ENCODE measurements at regions not wholly inside any gene's neighbourhood (a gene's known extent, or its start where the extent isn't known, plus 50 kb on each side); places are given as distances from the start of the nearest gene placed in this dataset.
"Not testable (repeated sequence)": the region's sequence is repeated elsewhere in the genome, so short reads cannot be mapped to it uniquely, and the experiment has no call there.

DNA sequence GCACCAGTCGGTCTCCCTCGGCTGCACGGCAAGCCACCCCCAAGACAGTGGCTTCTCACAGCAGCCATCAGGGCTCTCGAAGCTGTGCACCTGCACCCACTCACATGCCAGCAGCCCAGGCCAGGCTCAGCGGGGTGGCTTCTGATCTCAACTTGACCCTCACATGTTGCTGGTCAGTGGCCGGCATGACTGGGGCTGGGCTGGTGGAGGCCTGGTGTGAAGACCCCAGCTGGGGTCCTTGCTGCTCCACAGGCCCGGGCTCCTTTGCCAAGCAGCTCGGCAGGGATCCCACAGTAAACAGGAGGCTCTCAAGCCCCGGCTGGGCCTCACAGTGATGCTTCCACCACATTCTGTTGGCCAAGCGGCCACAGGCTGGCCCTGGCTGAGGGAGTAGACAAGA lies 128.2 kb downstream of the BRD1 start:
- Histone ChIP-seq H3K4me1 (ENCODE audit: control insufficient read depth, insufficient read depth, low read length, poor library complexity, severe bottlenecking) (no peaks in the 10 kb centered on the region), H3K9me3 (ENCODE audit: control insufficient read depth, low read length) (peaks cover 7% of the 10 kb centered on the region), H3K27ac (ENCODE audit: insufficient read depth, low read length, poor library complexity, severe bottlenecking) (no peak overlapping the region), H3K36me3 (ENCODE audit: control insufficient read depth, insufficient read depth, low read length) (no peaks in the 10 kb centered on the region), H3K27me3 (replicated peaks; ENCODE audit: control insufficient read depth, insufficient read depth, low read length, poor library complexity, severe bottlenecking) (peaks cover 12% of the 10 kb centered on the region), H3K4me3 (ENCODE audit: insufficient read depth, low read depth, low read length, poor library complexity, severe bottlenecking) (no peak overlapping the region)
- no peak for DNase-seq

DNA sequence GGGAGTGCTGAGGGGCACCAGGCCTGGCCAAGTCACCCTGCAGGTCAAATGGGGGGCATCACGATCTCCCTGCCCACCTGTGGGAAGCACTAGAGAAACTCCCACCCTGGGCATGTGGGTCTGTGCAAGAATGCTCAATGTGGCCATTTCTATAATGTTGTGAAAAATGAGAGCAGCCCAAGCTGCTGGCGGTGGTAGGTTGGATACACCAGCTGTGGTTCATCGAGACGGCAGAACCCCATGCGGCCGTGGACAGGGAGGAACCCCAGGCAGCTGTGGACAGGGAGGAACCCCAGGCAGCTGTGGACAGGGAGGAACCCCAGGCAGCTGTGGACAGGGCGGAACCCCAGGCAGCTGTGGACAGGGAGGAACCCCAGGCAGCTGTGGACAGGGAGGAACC lies 129.1 kb downstream of the BRD1 start:
- H3K4me1 ChIP-seq (ENCODE audit: control insufficient read depth, insufficient read depth, low read length, poor library complexity, severe bottlenecking); H3K4me3 ChIP-seq (ENCODE audit: insufficient read depth, low read depth, low read length, poor library complexity, severe bottlenecking); H3K27me3 ChIP-seq (replicated peaks; ENCODE audit: control insufficient read depth, insufficient read depth, low read length, poor library complexity, severe bottlenecking); H3K27ac ChIP-seq (ENCODE audit: insufficient read depth, low read length, poor library complexity, severe bottlenecking); H3K36me3 ChIP-seq (ENCODE audit: control insufficient read depth, insufficient read depth, low read length); DNase-seq; H3K9me3 ChIP-seq (ENCODE audit: control insufficient read depth, low read length): not testable (repeated sequence)

DNA sequence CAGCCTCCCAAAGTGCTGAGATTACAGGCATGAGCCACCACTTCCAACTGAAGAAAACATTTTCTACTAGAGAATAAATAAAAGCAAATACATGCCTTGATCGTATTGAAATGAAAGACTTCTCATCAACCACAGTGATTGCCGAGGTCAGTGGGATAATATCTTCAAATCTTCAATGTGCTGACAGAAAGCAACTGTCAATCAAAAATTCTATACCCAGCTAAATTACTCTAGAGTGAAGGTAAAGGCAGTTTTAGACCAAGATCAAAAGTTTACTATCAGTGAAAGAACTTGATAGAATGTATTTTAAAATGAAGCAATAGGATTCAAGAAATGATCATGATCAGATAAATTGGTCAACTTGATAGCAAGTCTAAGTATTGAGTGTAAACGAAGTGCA lies 130.6 kb downstream of the BRD1 start:
- no peaks in the 10 kb centered on the region for H3K27me3 ChIP-seq (replicated peaks; ENCODE audit: control insufficient read depth, insufficient read depth, low read length, poor library complexity, severe bottlenecking)
- H3K27ac ChIP-seq (ENCODE audit: insufficient read depth, low read length, poor library complexity, severe bottlenecking): no peak overlapping the region
- H3K4me3 ChIP-seq (ENCODE audit: insufficient read depth, low read depth, low read length, poor library complexity, severe bottlenecking): no peak overlapping the region
- no peaks in the 10 kb centered on the region for H3K4me1 ChIP-seq (ENCODE audit: control insufficient read depth, insufficient read depth, low read length, poor library complexity, severe bottlenecking)
- H3K36me3 ChIP-seq (ENCODE audit: control insufficient read depth, insufficient read depth, low read length): no peaks in the 10 kb centered on the region
- DNase-seq: no peak
- peaks cover 6% of the 10 kb centered on the region for H3K9me3 ChIP-seq (ENCODE audit: control insufficient read depth, low read length)

DNA sequence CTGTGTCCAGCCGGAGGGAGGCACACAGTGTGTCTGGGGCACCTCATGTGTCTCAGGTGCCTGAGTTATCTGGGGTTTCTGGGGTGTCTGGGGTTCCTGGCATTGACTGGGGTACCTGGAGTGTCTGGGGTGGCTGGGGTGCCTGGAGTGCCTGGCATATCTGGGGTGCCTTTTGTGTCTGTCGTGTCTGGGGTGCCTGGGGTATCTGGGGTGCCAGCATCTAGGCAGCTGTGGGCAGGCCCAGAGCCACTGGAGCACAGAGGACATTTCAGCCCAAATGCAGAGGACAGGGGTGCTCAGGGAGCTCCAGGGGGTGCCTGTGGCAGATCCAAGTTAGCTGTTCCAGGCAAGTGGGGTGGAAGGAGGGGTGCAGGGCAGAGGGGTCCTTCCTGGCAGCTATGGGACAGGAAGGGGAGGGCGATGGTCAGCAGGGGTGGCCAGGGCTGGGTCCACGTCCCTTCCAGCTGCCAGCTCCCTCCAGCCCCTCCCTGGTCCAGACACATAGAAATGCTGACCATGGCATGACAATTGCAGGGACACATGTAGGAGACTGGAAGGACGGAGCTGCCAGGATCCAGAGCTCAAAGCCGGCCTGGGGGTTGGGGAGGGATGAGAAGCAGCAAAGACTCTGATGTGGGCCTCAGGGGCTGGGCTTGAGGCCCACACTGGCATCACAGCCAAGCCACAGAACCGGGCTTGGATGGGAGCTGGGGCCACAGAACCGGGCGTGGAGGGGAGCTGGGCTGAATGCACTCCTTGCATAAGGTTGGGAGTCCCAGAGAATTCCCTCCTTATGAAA lies 133.0 kb downstream of the BRD1 start:
- DNase-seq: no peak
- H3K27ac ChIP-seq (ENCODE audit: insufficient read depth, low read length, poor library complexity, severe bottlenecking): no peak overlapping the region
- no peaks in the 10 kb centered on the region for H3K4me1 ChIP-seq (ENCODE audit: control insufficient read depth, insufficient read depth, low read length, poor library complexity, severe bottlenecking)
- H3K4me3 ChIP-seq (ENCODE audit: insufficient read depth, low read depth, low read length, poor library complexity, severe bottlenecking): no peak overlapping the region
- H3K27me3 ChIP-seq (replicated peaks; ENCODE audit: control insufficient read depth, insufficient read depth, low read length, poor library complexity, severe bottlenecking): no peaks in the 10 kb centered on the region
- H3K36me3 ChIP-seq (ENCODE audit: control insufficient read depth, insufficient read depth, low read length): no peaks in the 10 kb centered on the region
- no peaks in the 10 kb centered on the region for H3K9me3 ChIP-seq (ENCODE audit: control insufficient read depth, low read length)

DNA sequence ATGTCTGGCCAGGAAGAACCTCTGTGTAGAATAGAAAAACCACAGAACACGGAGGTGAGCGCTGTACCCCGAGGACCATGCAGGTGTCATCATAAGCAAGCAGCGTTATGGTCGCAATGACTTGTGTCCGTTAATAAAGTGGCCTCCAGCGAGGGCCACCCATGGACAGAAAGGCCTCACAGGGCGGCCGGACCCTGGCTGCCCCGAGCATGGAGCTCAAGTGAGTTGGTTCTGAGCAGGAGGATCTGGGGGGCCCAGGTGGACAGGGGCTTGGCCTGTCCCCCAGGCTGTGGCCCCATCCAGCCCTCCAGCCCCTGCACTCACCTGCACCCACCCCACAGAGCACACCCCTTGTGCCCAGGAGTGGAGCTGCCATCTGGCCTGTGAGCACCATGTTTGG lies 133.8 kb downstream of the BRD1 start:
- H3K9me3 ChIP-seq (ENCODE audit: control insufficient read depth, low read length): no peaks in the 10 kb centered on the region
- no peaks in the 10 kb centered on the region for H3K4me1 ChIP-seq (ENCODE audit: control insufficient read depth, insufficient read depth, low read length, poor library complexity, severe bottlenecking)
- no peak overlapping the region for H3K27ac ChIP-seq (ENCODE audit: insufficient read depth, low read length, poor library complexity, severe bottlenecking)
- no peaks in the 10 kb centered on the region for H3K27me3 ChIP-seq (replicated peaks; ENCODE audit: control insufficient read depth, insufficient read depth, low read length, poor library complexity, severe bottlenecking)
- H3K4me3 ChIP-seq (ENCODE audit: insufficient read depth, low read depth, low read length, poor library complexity, severe bottlenecking): no peak overlapping the region
- DNase-seq: no peak
- no peaks in the 10 kb centered on the region for H3K36me3 ChIP-seq (ENCODE audit: control insufficient read depth, insufficient read depth, low read length)

DNA sequence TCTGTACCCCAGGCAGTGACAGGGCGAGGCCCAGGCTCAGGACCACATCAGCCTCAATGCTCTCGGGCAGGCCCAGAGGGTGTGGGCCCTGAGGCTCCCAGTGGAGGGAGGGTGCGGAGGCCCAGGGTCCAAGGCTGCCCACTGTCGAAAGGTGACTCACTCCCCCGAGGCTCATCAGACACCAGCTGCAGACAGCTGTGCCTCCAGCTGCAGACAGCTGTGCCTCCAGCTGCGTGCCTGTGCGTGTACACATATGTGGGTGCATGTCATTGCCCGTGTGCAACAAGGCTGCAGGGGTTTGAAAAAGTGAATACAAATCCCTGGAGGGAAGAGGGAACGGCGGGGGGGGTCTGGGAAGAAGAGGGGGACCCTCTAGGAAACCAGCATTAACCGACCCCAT lies 134.3 kb downstream of the BRD1 start:
- Histone ChIP-seq H3K27me3 (replicated peaks; ENCODE audit: control insufficient read depth, insufficient read depth, low read length, poor library complexity, severe bottlenecking) (no peaks in the 10 kb centered on the region), H3K36me3 (ENCODE audit: control insufficient read depth, insufficient read depth, low read length) (no peaks in the 10 kb centered on the region), H3K4me1 (ENCODE audit: control insufficient read depth, insufficient read depth, low read length, poor library complexity, severe bottlenecking) (no peaks in the 10 kb centered on the region), H3K4me3 (ENCODE audit: insufficient read depth, low read depth, low read length, poor library complexity, severe bottlenecking) (no peak overlapping the region), H3K9me3 (ENCODE audit: control insufficient read depth, low read length) (no peaks in the 10 kb centered on the region), H3K27ac (ENCODE audit: insufficient read depth, low read length, poor library complexity, severe bottlenecking) (no peak overlapping the region)
- DNase-seq: no peak

DNA sequence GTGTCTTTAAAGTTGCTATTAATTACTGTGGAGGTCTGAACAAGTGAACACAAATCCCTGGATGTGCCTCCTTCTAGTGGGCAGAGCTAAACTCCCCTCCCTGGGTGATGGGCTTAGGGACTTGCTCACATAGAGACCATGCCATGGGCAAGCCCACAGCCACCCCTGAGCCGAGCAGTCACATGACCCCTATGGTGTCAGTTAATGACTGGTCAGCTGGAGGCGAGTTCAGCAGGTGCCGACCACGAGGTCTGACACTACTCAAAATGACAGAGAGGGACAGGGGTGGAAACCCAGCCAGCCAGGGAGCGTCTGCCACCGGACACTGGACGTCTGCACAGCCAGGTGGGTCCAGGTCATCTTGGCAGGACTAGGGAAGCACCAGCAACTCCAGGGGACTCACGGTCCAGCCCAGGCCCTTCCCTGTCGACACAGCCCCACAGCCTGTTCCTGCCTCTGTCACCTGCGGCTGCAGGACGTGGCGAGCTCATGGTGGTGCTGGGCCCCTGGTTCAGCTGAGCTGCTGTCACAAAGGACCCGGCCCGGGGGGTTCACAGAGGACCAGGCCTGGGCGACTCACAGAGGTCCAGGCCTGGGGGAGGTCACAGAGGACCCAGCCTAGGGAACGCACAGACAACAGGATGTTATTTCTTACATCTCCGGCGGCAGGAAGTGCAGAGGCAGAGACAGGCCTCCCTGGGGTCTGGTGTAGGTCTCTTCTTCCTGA lies 135.0 kb downstream of the BRD1 start:
- Histone ChIP-seq H3K4me1 (ENCODE audit: control insufficient read depth, insufficient read depth, low read length, poor library complexity, severe bottlenecking) (no peaks in the 10 kb centered on the region), H3K9me3 (ENCODE audit: control insufficient read depth, low read length) (no peaks in the 10 kb centered on the region), H3K27ac (ENCODE audit: insufficient read depth, low read length, poor library complexity, severe bottlenecking) (no peak overlapping the region), H3K4me3 (ENCODE audit: insufficient read depth, low read depth, low read length, poor library complexity, severe bottlenecking) (no peak overlapping the region), H3K27me3 (replicated peaks; ENCODE audit: control insufficient read depth, insufficient read depth, low read length, poor library complexity, severe bottlenecking) (no peaks in the 10 kb centered on the region), H3K36me3 (ENCODE audit: control insufficient read depth, insufficient read depth, low read length) (no peaks in the 10 kb centered on the region)
- DNase-seq: no peak

DNA sequence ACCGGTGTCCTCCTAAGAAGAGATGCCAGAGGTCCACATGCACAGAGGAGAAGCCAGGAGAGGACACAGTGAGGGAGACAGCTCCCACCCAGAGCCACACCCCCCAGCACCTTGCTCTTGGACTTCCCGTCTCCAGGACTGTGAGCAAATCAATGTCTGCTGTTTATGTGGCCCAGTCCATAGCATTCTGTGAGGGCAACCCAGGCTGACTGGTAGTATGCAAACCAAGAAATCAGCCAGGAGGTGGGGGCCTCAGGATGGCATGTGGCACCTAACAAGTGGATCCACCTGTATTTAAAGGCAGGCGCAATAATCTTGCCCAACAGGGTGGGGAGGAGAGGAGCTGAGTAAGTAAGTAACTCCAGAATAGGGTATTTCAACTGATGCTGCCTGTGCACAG lies 136.4 kb downstream of the BRD1 start:
- no peak overlapping the region for H3K4me3 ChIP-seq (ENCODE audit: insufficient read depth, low read depth, low read length, poor library complexity, severe bottlenecking)
- no peaks in the 10 kb centered on the region for H3K4me1 ChIP-seq (ENCODE audit: control insufficient read depth, insufficient read depth, low read length, poor library complexity, severe bottlenecking)
- DNase-seq: no peak
- H3K27ac ChIP-seq (ENCODE audit: insufficient read depth, low read length, poor library complexity, severe bottlenecking): no peak overlapping the region
- H3K36me3 ChIP-seq (ENCODE audit: control insufficient read depth, insufficient read depth, low read length): no peaks in the 10 kb centered on the region
- H3K27me3 ChIP-seq (replicated peaks; ENCODE audit: control insufficient read depth, insufficient read depth, low read length, poor library complexity, severe bottlenecking): no peaks in the 10 kb centered on the region
- no peaks in the 10 kb centered on the region for H3K9me3 ChIP-seq (ENCODE audit: control insufficient read depth, low read length)

DNA sequence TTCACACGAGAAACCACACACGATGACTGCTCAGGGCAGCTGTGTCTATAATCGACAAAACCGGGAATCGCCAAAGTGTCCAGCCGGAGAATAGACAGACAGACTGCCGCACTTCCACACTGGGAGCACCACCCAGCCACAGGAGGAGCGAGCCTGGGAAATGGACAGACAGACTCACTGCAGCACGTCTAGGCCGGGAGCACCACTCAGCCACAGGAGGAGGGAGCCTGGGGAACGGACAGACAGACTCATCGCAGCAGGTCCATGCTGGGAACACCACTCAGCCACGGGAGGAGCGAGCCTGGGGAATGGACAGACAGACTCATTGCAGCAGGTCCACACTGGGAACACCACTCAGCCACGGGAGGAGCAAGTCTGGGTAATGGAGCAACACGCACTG lies 137.2 kb downstream of the BRD1 start:
- H3K4me1 ChIP-seq (ENCODE audit: control insufficient read depth, insufficient read depth, low read length, poor library complexity, severe bottlenecking): no peaks in the 10 kb centered on the region
- H3K27me3 ChIP-seq (replicated peaks; ENCODE audit: control insufficient read depth, insufficient read depth, low read length, poor library complexity, severe bottlenecking): no peaks in the 10 kb centered on the region
- no peak for DNase-seq
- no peak overlapping the region for H3K27ac ChIP-seq (ENCODE audit: insufficient read depth, low read length, poor library complexity, severe bottlenecking)
- H3K4me3 ChIP-seq (ENCODE audit: insufficient read depth, low read depth, low read length, poor library complexity, severe bottlenecking): no peak overlapping the region
- H3K9me3 ChIP-seq (ENCODE audit: control insufficient read depth, low read length): no peaks in the 10 kb centered on the region
- no peaks in the 10 kb centered on the region for H3K36me3 ChIP-seq (ENCODE audit: control insufficient read depth, insufficient read depth, low read length)

DNA sequence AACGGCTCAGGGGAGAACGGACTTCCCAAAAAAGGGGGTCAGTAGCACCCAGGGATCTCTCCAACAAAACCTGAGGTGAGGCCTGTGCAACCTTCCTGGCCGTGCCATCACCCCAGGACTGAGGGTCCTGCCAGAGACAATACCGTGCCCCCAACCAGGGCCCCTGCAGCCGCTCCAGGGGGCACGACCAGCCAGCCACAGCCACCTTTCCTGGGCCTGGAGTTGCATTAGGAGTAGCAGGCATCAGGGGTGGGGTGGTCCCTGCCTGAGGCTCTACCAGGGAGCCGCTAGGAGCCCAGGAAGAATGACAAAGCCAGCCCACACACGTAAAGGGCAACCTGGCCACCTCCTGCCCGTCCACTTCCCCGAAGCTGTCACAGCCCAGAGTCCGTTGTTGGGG lies 137.8 kb downstream of the BRD1 start:
- Histone ChIP-seq H3K9me3 (ENCODE audit: control insufficient read depth, low read length) (no peaks in the 10 kb centered on the region), H3K27ac (ENCODE audit: insufficient read depth, low read length, poor library complexity, severe bottlenecking) (no peak overlapping the region), H3K4me3 (ENCODE audit: insufficient read depth, low read depth, low read length, poor library complexity, severe bottlenecking) (no peak overlapping the region), H3K27me3 (replicated peaks; ENCODE audit: control insufficient read depth, insufficient read depth, low read length, poor library complexity, severe bottlenecking) (no peaks in the 10 kb centered on the region), H3K36me3 (ENCODE audit: control insufficient read depth, insufficient read depth, low read length) (no peaks in the 10 kb centered on the region), H3K4me1 (ENCODE audit: control insufficient read depth, insufficient read depth, low read length, poor library complexity, severe bottlenecking) (no peaks in the 10 kb centered on the region)
- no peak for DNase-seq
